SU-DHL-6 (cell line): ENCODE measurements at regions not wholly inside any gene's neighbourhood (a gene's known extent, or its start where the extent isn't known, plus 50 kb on each side); places are given as distances from the start of the nearest gene placed in this dataset.

Experiments
- H2AFZ ChIP-seq: fragments of 200-600 bp; sonication (generic); 2 replicates; pipeline ENCODE4 v1.6.1; 2014; ENCODE audit warnings: low read depth, mild to moderate bottlenecking, moderate library complexity, mixed read lengths, antibody characterized with exemption, low read length; ENCODE audit not compliant: severe bottlenecking
- H3F3A ChIP-seq: fragments of 200-600 bp; shearing (Covaris generic); 2 replicates; pipeline ENCODE4 v1.6.0; 2016; ENCODE audit warnings: antibody characterized with exemption, mild to moderate bottlenecking; ENCODE audit not compliant: insufficient read depth
- H3K27ac ChIP-seq: fragments of 200-600 bp; sonication (generic); 2 replicates; pipeline ENCODE4 v1.5.1; 2016; ENCODE audit warnings: low read depth, mild to moderate bottlenecking, low read length, moderate library complexity, mixed read lengths
- H3K27me3 ChIP-seq: fragments of 200-600 bp; sonication (generic), shearing (Covaris generic); 2 replicates; pipeline ENCODE4 v1.6.0; 2014; ENCODE audit warnings: mild to moderate bottlenecking, low read length
- H3K36me3 ChIP-seq: fragments of 200-600 bp; sonication (generic); 2 replicates; pipeline ENCODE4 v1.6.1; 2014; ENCODE audit warnings: mild to moderate bottlenecking, low read length, mixed read lengths
- H3K4me2 ChIP-seq: fragments of 300-600, 200-600 bp; shearing (Covaris generic), sonication (generic); 2 replicates; pipeline ENCODE4 v1.6.0; 2014; ENCODE audit warnings: low read length, low read depth, mild to moderate bottlenecking; ENCODE audit not compliant: poor library complexity, severe bottlenecking
- H3K4me3 ChIP-seq: fragments of 200-600 bp; sonication (generic); 2 replicates; pipeline ENCODE4 v1.5.1; 2014; ENCODE audit warnings: antibody characterized with exemption, low read length, mild to moderate bottlenecking, mixed read lengths; ENCODE audit not compliant: insufficient read depth, poor library complexity, severe bottlenecking
- H3K79me2 ChIP-seq: fragments of 200-600 bp; sonication (generic); 2 replicates; pipeline ENCODE4 v1.6.1; 2014; ENCODE audit warnings: mild to moderate bottlenecking, low read length, moderate library complexity; ENCODE audit not compliant: insufficient read depth
- H3K9ac ChIP-seq: fragments of 200-600 bp; sonication (generic); 2 replicates; pipeline ENCODE4 v1.7.0; 2014; ENCODE audit warnings: mild to moderate bottlenecking, low read length
- H3K9me2 ChIP-seq: fragments of 200-600 bp; sonication (generic); replicated peaks from 2 replicates; pipeline ENCODE4 v1.6.1; 2014; ENCODE audit warnings: low read length; ENCODE audit not compliant: insufficient read depth
- H3K9me3 ChIP-seq: fragments of 200-600 bp; sonication (generic); 2 replicates; pipeline ENCODE4 v1.6.1; 2014; ENCODE audit warnings: low read length, mixed read lengths; ENCODE audit not compliant: insufficient read depth
- H4K20me1 ChIP-seq: fragments of 200-600 bp; sonication (generic); 2 replicates; pipeline ENCODE4 v1.6.1; 2014; ENCODE audit warnings: low read depth, mild to moderate bottlenecking, antibody characterized with exemption, low read length, moderate library complexity, mixed read lengths
- EZH2phosphoT487 ChIP-seq: fragments of 200-600 bp; sonication (generic), shearing (Covaris generic); conservative IDR thresholded peaks from 2 replicates; pipeline ENCODE4 v1.6.1; 2018; ENCODE audit warnings: mild to moderate bottlenecking, antibody characterized with exemption, low read length, moderate library complexity, mixed read lengths
- TF ChIP-seq, protein P1 (sequence below): fragments of 200-600 bp; sonication (generic); IDR thresholded peaks from one replicate; pipeline ENCODE4 v1.5.1; 2017; ENCODE audit warnings: antibody characterized with exemption, mild to moderate bottlenecking, low read length, moderate library complexity; ENCODE audit not compliant: insufficient read depth, poor library complexity, severe bottlenecking

DNA sequence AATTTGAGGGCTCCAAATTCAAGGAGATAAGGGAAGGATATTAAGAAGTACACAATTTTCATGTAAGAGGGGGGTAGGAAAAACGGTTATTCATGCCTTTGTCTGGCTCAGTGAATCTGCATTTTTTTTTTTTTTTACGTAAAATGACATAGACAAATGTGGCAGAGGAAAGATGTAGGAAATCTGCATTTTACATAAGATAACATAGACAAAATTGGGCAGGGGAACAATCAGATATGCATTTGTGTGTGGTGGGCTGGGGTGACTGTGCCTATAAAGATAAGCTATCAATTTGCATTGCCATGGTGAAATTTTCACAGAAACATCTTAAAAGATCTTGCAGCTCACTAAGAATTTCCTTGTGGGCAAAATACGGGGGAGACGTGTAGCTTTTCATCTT is 92.7 kb upstream of the GPR141 start:
- no peak overlapping the region for H2AFZ ChIP-seq
- H3K4me3 ChIP-seq, result no peak overlapping the region
- no peaks in the 10 kb centered on the region for H3K36me3 ChIP-seq
- no peaks in the 10 kb centered on the region for H3K27me3 ChIP-seq
- no peaks in the 10 kb centered on the region for H3K9me3 ChIP-seq
- no peak overlapping the region for H3K9ac ChIP-seq
- H3F3A ChIP-seq, result no peaks in the 10 kb centered on the region
- H3K27ac ChIP-seq, result no peak overlapping the region
- H3K4me2 ChIP-seq, result no peak overlapping the region
- no peaks in the 10 kb centered on the region for H3K9me2 ChIP-seq
- no peaks in the 10 kb centered on the region for H3K79me2 ChIP-seq
- no peaks in the 10 kb centered on the region for H4K20me1 ChIP-seq
- TF ChIP-seq EZH2phosphoT487, result no peak
- TF ChIP-seq, protein P1, sequence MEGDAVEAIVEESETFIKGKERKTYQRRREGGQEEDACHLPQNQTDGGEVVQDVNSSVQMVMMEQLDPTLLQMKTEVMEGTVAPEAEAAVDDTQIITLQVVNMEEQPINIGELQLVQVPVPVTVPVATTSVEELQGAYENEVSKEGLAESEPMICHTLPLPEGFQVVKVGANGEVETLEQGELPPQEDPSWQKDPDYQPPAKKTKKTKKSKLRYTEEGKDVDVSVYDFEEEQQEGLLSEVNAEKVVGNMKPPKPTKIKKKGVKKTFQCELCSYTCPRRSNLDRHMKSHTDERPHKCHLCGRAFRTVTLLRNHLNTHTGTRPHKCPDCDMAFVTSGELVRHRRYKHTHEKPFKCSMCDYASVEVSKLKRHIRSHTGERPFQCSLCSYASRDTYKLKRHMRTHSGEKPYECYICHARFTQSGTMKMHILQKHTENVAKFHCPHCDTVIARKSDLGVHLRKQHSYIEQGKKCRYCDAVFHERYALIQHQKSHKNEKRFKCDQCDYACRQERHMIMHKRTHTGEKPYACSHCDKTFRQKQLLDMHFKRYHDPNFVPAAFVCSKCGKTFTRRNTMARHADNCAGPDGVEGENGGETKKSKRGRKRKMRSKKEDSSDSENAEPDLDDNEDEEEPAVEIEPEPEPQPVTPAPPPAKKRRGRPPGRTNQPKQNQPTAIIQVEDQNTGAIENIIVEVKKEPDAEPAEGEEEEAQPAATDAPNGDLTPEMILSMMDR, result no peak

DNA sequence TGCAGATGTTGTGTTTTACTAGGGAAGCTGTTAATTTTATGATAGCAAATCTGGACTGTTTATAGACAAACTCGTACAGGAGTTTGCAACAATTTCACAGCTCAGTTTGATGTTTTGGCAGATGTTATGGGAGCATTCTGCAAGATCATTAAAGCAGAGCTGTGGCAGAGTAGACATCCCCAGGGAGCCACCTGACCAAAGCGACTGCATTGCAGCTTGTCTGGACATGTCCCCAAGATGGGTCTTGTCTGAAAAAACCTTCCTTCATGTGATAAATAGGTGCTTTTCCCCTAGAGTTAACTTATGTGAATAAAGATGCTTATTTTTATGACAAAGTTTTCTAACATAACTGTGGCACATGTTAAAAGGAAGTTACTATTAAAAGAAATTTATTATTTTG is 91.2 kb upstream of the GPR141 start:
- TF ChIP-seq, protein P1, result no peak
- no peak for TF ChIP-seq EZH2phosphoT487
- Histone ChIP-seq H3K9ac (no peak overlapping the region), H3K9me3 (no peaks in the 10 kb centered on the region), H3K79me2 (no peaks in the 10 kb centered on the region), H3F3A (no peaks in the 10 kb centered on the region), H3K4me3 (no peak overlapping the region), H3K9me2 (no peaks in the 10 kb centered on the region), H3K4me2 (no peak overlapping the region), H4K20me1 (no peaks in the 10 kb centered on the region), H2AFZ (no peak overlapping the region), H3K27me3 (no peaks in the 10 kb centered on the region), H3K36me3 (no peaks in the 10 kb centered on the region), H3K27ac (no peak overlapping the region)

DNA sequence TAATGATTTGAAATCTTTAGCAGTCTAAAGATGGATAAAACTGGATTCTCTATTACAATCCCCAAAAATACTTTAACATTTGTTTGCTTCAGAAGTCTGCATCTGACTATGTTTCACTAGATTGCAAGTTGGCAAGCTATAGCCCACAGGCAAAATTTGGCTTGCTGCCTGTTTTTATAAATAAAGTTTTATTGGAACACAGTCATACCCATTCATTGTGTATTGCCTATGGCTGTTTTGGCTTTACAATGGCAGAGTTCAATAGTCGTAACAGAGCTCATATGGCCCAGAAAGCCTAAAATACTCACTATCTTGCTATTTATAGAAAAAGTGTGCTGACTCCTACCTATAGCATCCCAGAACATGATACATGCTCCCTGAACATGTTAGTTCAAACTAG is 89.0 kb upstream of the GPR141 start:
- TF ChIP-seq, protein P1, result no peak
- TF ChIP-seq EZH2phosphoT487, result no peak

DNA sequence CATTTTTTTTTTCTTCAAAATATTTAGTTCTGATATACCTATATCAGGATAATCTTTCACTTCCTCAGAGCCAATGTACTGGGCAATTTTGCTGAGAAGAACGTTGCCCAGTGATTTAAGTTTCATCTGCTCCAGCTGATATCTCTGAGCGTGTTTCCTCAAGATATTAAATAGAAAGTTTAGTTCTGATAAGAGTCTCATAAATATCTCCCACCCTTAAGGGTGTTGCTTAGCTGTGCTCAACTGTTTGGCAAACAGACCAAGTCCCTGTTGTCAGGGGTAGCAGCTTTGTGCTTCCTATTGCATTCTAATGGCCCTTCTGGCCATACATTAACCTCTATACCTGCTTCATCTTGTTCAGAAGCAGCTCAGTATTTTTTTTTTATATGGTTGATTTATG is 84.7 kb upstream of the GPR141 start:
- TF ChIP-seq, protein P1, result no peak
- no peak for TF ChIP-seq EZH2phosphoT487
- Histone ChIP-seq H3F3A (no peaks in the 10 kb centered on the region), H3K9me2 (no peaks in the 10 kb centered on the region), H3K9ac (no peak overlapping the region), H3K4me2 (no peak overlapping the region), H4K20me1 (no peaks in the 10 kb centered on the region), H3K4me3 (no peak overlapping the region), H3K27me3 (no peaks in the 10 kb centered on the region), H3K9me3 (no peaks in the 10 kb centered on the region), H3K36me3 (no peaks in the 10 kb centered on the region), H3K27ac (no peak overlapping the region), H2AFZ (no peak overlapping the region), H3K79me2 (no peaks in the 10 kb centered on the region)

More for the DNA sequence above, 89.0 kb upstream of the GPR141 start:
- H3K79me2 ChIP-seq, result no peaks in the 10 kb centered on the region
- no peak overlapping the region for H2AFZ ChIP-seq
- H3K36me3 ChIP-seq, result no peaks in the 10 kb centered on the region
- no peaks in the 10 kb centered on the region for H3K9me3 ChIP-seq
- no peaks in the 10 kb centered on the region for H4K20me1 ChIP-seq
- H3K9me2 ChIP-seq, result no peaks in the 10 kb centered on the region
- no peaks in the 10 kb centered on the region for H3K27me3 ChIP-seq
- no peak overlapping the region for H3K9ac ChIP-seq
- H3K27ac ChIP-seq, result no peak overlapping the region
- no peak overlapping the region for H3K4me2 ChIP-seq
- H3K4me3 ChIP-seq, result no peak overlapping the region
- H3F3A ChIP-seq, result no peaks in the 10 kb centered on the region
